Esophagus muscularis mucosa (tissue), 4 donors: ENCODE measurements at regions not wholly inside any gene's neighbourhood (a gene's known extent, or its start where the extent isn't known, plus 50 kb on each side); places are given as distances from the start of the nearest gene placed in this dataset.

Source experiments
- CTCF ChIP-seq, 3 experiments: fragments of 200-600 bp in 2 of 3; fragments of 450-650 bp in 1 of 3; sonication (generic) in 2 of 3; IDR thresholded peaks; one replicate each; pipeline ENCODE4 v1.5.1; 2017 to 2019; ENCODE audit warnings: antibody characterized with exemption in 3 of 3, mild to moderate bottlenecking in 2 of 3, moderate library complexity in 1 of 3
- EP300 ChIP-seq: sonication (generic); formaldehyde crosslinking; IDR thresholded peaks from one replicate; pipeline ENCODE4 v1.6.1; 2017; ENCODE audit warnings: antibody characterized with exemption
- POLR2A ChIP-seq: fragments of 450-650 bp; IDR thresholded peaks from one replicate; pipeline ENCODE4 v1.6.1; 2017; ENCODE audit warnings: antibody characterized with exemption, moderate library complexity, mild to moderate bottlenecking, low read depth

GRCh38 chr7:88485821-88486220 is 179.1 kb upstream of the STEAP4 start:
- TF ChIP-seq CTCF (IDR thresholded peaks at IDR 0.05) (no peak), POLR2A (no peak), EP300 (no peak)
